ENCODE measurements at regions not wholly inside any gene's neighbourhood (a gene's known extent, or its start where the extent isn't known, plus 50 kb on each side); places are given as distances from the start of the nearest gene placed in this dataset.

- Histone ChIP-seq H3K4me1 (ENCODE audit: control insufficient read depth, insufficient read depth, low read length) (no peaks in the 10 kb centered on the region), H3K4me3 (ENCODE audit: low read length) (no peak overlapping the region), H3K9ac (ENCODE audit: extremely low read depth, low read length, poor library complexity, severe bottlenecking) (no peak overlapping the region), H3K36me3 (ENCODE audit: control insufficient read depth, insufficient read depth, low read length) (no peaks in the 10 kb centered on the region), H3K9me3 (ENCODE audit: control insufficient read depth, low read length) (no peaks in the 10 kb centered on the region), H3K27ac (ENCODE audit: low read depth, low read length) (no peak overlapping the region), H3K27me3 (ENCODE audit: control insufficient read depth, insufficient read depth, low read length, poor library complexity, severe bottlenecking) (no peaks in the 10 kb centered on the region)
- Mint-ChIP-seq H3K27me3 (ENCODE audit: insufficient read depth) (no peaks in the 10 kb centered on the region), H3K4me3 (no peak overlapping the region), H3K9me3 (no peaks in the 10 kb centered on the region), H3K27ac (no peak overlapping the region), H3K4me1 (peaks cover 5% of the 10 kb centered on the region), H3K36me3 (ENCODE audit: low read depth) (no peaks in the 10 kb centered on the region)
- TF ChIP-seq CTCF (conservative IDR thresholded peaks at IDR 0.05) = no peak
- WGBS, 2 experiments (ENCODE audit: insufficient coverage in 1 of 2, insufficient read length in 1 of 2) = 100% methylated on average over 1 of the region's 2 CpGs; no CpG with 5 or more reads in 1 of the 2 experiments
- no peak for DNase-seq
Measured at GRCh38 chr3:118102737-118103136, 931.9 kb downstream of the IGSF11 start.

- Mint-ChIP-seq H3K4me1 (peaks cover 14% of the 10 kb centered on the region), H3K27ac (no peak overlapping the region), H3K4me3 (no peak overlapping the region), H3K27me3 (ENCODE audit: insufficient read depth) (no peaks in the 10 kb centered on the region), H3K36me3 (ENCODE audit: low read depth) (no peaks in the 10 kb centered on the region), H3K9me3 (no peaks in the 10 kb centered on the region)
- DNase-seq = no peak
- H3K4me1 ChIP-seq (ENCODE audit: control insufficient read depth, insufficient read depth, low read length) = no peaks in the 10 kb centered on the region
- no peak overlapping the region for H3K27ac ChIP-seq (ENCODE audit: low read depth, low read length)
- H3K9me3 ChIP-seq (ENCODE audit: control insufficient read depth, low read length) = no peaks in the 10 kb centered on the region
- no peaks in the 10 kb centered on the region for H3K36me3 ChIP-seq (ENCODE audit: control insufficient read depth, insufficient read depth, low read length)
- WGBS, 2 experiments (ENCODE audit: insufficient coverage in 1 of 2, insufficient read length in 1 of 2) = 78 to 100% methylated on average over 1 to 2 of the region's 2 CpGs
- no peak overlapping the region for H3K4me3 ChIP-seq (ENCODE audit: low read length)
- TF ChIP-seq CTCF (conservative IDR thresholded peaks at IDR 0.05) = no peak
- H3K9ac ChIP-seq (ENCODE audit: extremely low read depth, low read length, poor library complexity, severe bottlenecking) = no peak overlapping the region
- no peaks in the 10 kb centered on the region for H3K27me3 ChIP-seq (ENCODE audit: control insufficient read depth, insufficient read depth, low read length, poor library complexity, severe bottlenecking)
Measured at GRCh38 chr3:118108201-118108600, 926.4 kb downstream of the IGSF11 start.

- H3K36me3 ChIP-seq (ENCODE audit: control insufficient read depth, insufficient read depth, low read length) = no peaks in the 10 kb centered on the region
- H3K27me3 Mint-ChIP-seq (ENCODE audit: insufficient read depth) = no peaks in the 10 kb centered on the region
- no peak for DNase-seq
- no peaks in the 10 kb centered on the region for H3K9me3 Mint-ChIP-seq
- H3K4me1 Mint-ChIP-seq = peaks cover 14% of the 10 kb centered on the region
- no peak overlapping the region for H3K4me3 ChIP-seq (ENCODE audit: low read length)
- no peak overlapping the region for H3K27ac Mint-ChIP-seq
- no peak overlapping the region for H3K9ac ChIP-seq (ENCODE audit: extremely low read depth, low read length, poor library complexity, severe bottlenecking)
- TF ChIP-seq CTCF (conservative IDR thresholded peaks at IDR 0.05) = no peak
- no peaks in the 10 kb centered on the region for H3K4me1 ChIP-seq (ENCODE audit: control insufficient read depth, insufficient read depth, low read length)
- no peak overlapping the region for H3K4me3 Mint-ChIP-seq
- H3K9me3 ChIP-seq (ENCODE audit: control insufficient read depth, low read length) = no peaks in the 10 kb centered on the region
- H3K27me3 ChIP-seq (ENCODE audit: control insufficient read depth, insufficient read depth, low read length, poor library complexity, severe bottlenecking) = no peaks in the 10 kb centered on the region
- 79 to 80% methylated on average over 2 of the region's 2 CpGs for WGBS, 2 experiments (ENCODE audit: insufficient coverage in 1 of 2, insufficient read length in 1 of 2)
- no peak overlapping the region for H3K27ac ChIP-seq (ENCODE audit: low read depth, low read length)
- H3K36me3 Mint-ChIP-seq (ENCODE audit: low read depth) = no peaks in the 10 kb centered on the region
Measured at GRCh38 chr3:118108769-118109168, 925.9 kb downstream of the IGSF11 start.

Measured in endodermal cell (in vitro differentiated cells).